ENCODE measurements at regions not wholly inside any gene's neighbourhood (a gene's known extent, or its start where the extent isn't known, plus 50 kb on each side); places are given as distances from the start of the nearest gene placed in this dataset.
"Not testable (repeated sequence)": the region's sequence is repeated elsewhere in the genome, so short reads cannot be mapped to it uniquely, and the experiment has no call there.

DNA sequence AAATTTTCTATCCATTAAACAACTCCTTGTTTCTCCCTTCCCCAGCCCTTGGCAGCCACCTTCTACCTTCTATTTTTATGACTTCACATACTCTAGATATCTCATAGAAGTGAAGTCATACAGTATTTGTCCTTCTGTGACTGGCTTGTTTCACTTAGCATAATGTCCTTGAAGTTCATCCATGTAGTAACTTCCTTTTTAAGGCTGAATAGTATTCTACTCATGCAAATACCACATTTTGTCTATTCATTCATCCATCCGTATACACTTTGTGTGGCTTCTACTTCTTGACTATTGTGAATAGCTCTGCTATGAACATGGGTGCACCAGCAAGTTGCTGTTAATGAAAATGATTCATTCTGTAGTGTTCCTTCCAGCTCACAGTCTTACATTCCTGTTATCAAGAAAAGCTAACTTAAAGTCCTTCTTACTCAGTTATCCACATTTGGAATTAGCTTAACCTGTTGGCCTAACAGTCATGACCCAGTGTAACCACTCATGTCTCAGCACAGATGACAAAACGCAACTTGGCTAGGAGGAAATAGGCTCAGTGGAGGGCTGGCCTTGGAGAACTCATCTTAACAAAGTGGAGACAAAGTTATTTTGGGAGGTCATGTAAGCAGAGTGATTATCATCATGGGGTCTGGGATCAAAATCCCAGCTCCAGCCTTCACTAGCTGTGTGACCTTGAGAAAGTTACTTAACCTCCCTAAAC is 129.7 kb upstream of the MAP3K1 start:
- no peak for DNase-seq

DNA sequence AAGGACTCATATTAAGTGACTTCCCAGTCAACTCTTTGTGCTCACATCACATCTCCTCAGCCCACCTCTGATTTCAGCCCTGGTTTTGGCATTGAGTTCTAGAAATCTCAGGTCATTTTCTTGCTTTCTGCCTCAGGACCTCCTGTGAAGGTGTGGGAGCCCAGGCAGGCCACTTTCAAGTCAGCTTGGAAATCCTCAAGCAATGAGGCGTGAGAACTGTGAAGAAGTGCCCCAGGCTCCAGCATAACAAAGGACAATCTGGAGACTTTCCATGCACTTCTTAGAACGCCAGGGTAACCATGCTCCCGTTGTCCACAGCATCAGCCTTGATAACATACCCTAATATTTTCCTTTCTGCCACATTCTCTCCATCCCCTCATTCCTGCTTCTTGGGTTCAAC is 131.2 kb upstream of the MAP3K1 start:
- no peak for DNase-seq

DNA sequence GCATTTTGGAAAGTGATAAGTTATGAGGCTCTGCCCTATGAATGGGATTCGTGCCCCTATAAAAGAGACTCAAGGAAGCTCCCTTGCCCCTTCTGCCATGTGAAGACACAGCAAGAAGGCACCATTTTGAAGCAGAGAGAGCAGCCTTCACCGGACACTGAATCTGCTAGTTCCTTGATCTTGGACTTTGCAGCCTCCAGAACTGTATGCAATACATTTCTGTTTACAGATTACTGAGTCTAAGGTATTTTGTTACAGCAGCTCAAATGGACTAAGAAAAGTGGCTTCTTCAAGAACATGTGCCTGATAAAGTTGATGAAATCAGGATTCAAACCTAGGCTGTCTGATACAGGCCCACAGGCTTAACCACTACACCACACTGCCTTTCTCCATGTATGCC is 131.6 kb upstream of the MAP3K1 start:
- DNase-seq, result no peak

DNA sequence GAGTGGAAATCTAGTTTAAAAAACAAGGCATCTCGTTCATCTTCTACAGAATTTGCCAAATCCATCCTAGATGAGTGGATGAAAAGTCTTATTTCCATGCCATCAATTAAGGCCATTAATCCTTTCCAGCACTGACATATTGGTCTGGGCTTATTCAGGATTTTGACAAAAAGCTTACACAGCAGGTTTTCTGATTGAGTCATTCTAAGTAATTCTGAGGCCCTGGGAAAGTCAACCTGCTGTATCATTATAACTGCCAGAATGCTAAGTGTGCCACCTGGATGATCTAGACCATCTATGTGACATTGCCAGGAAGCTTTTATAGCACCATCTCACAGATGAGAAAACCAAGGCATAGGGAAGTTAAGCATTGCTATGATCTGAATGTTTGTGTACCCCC is 132.1 kb upstream of the MAP3K1 start:
- no peak for DNase-seq

DNA sequence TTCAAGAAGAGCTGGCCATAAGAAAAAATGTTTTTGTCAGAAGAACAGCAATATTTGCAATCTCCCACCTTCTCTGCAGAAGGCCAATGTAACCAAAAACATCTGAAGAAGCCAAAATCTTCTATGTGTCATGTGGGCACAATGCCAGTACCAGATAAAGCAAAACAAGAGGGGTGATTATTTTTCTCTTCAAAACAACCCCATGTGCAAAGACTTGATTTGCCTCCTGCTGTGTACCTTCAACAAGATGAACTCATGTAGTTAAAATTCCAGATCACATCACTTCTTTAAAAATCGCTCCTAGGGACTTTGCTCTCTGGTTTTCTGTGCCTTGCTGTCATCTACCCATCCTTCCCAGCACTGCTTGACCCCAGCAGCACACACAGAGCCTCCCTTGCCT is 134.0 kb upstream of the MAP3K1 start:
- DNase-seq, result no peak

DNA sequence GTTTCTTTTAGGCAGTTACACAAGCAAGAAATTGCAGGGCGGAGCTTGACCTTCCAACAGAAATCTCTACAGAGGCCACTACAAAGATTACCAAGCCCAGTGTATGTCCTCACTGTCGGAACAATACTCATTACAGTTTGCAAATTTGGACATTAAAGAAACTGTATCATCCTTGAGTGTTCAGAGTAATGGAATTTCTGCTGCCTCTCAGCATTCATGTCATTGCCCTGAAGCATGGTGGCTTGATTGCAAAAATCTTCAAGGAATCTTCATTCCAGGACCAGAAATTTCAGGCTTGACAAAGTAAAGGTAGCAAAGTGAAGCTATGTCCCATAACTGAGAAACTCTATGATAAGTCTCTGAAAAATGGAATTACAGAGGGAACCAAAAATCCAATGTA is 134.6 kb upstream of the MAP3K1 start:
- DNase-seq, result no peak

DNA sequence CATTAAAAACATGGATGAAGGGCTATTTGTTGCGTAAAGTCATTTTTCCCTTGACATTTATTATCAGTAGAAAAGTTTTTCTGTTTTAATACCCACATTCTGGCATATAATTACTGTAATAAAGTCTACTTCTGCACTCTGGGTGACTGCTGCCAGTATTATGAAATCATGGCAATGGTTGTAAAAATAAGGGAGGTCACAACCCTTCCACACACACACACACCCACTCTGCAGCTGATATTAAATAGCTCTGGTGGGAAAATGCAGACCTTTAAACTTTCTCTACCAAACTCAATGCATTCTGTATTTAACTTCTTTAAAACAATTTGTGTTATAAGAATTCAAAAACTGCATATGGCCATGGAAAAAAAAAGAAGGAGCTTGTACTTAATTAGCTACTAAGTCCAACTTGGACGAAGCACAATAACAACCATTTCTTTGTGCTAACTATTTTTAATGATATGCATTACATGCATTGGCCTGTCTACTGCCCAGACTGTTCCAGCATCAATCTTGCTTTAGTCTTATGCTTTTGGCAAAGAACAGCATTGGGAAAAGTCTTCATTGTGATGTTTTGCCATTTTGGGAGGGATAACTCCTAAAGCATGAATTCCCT is 137.6 kb upstream of the MAP3K1 start:
- no peak for DNase-seq

DNA sequence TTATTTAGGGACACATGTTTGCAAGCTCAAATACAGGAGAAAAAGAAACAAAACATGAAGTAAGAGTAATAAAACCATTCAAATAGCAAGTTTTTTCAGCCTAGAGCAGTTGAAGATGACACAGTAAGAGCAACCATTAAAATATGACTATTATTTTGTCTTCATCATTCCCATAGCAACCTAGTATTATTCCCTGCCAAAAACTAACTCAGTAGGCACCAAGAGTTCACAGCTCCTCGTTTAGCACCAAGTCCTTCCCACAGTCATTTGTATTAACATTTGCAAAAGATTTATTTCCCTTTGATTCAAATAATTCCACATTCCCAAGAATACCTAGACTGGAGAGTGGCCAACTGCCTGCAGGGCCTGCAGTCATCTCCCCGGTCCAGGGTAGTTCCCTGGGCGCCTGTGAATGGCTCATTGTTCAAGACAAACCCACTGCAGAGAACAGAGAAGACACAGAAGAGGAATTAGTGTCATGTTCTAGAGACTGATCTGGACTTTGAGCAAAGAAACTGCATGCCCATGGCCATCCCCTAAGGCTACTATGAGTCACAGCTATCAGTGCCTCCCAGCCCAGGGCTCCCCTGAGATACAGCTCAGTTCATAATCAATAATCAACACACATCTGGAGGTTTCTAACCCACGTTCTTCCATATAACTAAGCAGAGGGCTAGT is 139.1 kb upstream of the MAP3K1 start:
- no peak for DNase-seq

DNA sequence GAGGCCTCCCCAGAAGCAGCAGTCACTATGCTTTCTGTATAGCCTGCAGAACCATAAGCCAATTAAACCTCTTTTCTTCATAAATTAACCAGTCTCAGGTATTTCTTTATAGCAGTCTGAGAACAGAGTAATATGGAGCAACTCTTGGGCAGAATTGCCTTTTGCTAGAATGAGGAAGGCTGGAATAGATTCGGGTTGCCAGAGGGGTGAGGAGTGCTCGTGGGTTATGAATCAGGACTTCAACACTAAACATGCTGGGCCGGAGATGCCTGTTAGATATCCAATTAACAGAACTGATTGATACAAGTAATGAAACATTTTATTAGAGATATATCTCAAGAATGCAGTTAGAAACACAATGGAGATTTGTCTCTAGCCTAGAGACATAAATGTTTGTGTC is 140.9 kb upstream of the MAP3K1 start:
- no peak for DNase-seq

DNA sequence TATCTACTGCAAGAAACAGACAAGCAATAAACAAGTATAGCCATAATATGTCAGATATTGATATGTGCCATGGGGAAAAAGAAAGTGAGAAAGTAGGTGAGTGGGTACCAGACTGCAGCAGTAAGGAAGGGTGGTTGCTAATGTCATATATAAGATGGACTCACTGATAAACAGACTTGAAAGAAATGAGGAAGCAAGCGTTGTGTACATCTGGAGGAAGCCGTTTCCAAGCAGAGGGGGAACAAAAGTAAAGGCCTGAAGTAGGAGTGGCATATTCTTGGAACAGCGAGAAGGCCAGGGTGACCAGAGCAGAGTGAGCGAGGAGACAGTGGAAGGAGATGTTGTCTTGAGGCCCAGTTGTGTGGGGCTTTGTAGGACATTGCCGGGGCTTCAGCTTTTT is 142.2 kb upstream of the MAP3K1 start:
- no peak for DNase-seq

DNA sequence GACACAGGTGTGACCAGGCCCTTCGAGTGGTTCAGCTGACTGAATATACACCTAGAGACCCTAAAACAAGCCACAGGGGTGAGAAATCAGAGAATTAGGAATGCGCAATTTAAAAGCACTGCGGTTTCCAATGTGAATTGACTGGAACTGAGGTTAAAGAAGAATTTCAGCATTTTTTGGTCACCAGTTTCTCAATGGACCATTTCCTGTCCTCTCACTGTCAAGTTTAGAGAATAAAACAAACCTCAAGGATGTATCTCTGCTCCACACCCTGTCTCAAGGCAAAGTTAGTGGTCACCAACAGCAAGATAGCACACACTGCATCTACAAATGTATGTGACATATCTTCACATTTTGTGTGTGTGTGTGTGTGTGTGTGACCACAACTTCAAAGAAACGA is 143.8 kb upstream of the MAP3K1 start:
- DNase-seq, result no peak

DNA sequence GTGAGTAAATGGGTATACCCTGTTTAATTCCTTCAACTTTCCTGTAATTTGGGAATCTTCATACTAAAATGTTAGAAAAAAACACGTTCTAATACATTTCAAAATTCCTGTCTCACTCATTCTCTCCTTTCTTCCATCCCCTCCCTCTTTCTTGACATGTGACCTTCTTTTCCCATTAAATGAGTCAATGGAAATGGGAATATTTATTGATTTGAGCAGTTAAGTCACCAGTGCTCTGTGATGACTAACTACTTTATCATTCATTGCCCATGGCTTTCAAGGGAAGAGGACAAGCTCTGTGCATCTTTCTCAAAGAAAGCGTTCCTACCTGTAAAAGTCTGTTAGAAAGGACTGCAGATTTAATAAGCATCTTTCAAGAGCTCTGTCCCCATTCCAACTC is 144.4 kb upstream of the MAP3K1 start:
- no peak for DNase-seq

DNA sequence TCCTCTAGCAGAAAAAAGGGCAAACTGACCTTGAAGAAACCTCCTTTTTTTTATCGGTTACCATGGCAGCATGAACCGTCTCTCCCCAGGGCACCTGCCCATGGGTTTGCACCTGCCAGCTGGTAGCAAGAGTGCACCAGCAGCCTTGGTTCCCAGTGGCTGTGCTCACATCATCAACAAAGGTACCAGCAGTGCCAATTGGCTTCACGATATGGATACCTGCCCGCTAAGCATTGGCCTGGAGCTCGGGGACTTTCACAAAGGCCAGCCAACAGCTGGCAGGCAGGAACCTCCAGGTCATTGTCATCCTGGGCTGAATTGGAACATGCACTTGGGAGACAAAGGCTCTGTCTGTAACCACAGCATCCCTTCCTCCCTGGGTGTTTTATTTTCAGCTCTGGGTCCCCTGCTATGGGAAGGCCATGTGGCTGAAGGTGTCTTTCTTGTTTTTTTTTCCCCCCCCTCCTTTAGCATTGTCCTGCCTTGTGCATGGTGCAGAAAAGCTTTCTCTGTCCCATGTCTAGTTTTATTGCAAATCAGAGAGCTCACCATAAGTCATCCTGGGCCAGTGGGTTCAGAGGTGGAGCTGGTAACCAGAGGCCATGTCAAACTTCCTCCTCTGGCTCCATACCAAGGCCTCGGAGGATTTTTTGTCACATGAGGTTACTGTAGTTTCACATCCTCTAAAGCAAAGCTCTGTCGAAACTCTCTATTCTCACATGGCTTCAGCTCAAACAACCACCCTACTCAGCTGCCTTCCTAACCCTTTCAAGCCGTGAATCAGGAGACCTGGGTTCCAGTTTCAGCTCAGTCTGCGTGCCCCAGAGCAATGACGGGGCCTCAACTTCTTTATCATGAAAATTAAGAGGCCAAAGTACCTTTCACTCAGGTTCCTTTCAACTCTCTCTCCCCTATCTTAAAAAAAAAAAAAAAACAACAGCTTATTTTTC is 145.5 kb upstream of the MAP3K1 start:
- peak; percentile 35 for DNase-seq

DNA sequence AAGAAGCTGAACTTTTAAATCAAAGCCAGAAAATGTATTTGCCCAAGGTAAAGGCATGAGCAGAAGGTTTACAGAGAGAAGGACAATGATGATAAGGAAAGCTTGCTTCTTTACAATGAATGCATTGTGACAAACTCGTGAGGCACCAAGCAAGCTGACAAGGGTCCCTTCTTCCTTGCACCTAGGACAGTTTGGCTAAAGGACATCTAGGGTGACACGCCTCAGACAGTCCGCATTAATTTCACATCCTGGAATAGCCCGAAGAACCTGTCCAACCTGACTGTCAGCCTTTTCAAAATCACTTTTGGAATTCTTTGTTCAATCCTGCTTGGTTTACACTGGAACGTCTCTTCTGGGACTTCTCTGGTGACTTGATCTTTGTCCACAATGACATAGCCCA is 146.4 kb upstream of the MAP3K1 start:
- DNase-seq, result no peak

DNA sequence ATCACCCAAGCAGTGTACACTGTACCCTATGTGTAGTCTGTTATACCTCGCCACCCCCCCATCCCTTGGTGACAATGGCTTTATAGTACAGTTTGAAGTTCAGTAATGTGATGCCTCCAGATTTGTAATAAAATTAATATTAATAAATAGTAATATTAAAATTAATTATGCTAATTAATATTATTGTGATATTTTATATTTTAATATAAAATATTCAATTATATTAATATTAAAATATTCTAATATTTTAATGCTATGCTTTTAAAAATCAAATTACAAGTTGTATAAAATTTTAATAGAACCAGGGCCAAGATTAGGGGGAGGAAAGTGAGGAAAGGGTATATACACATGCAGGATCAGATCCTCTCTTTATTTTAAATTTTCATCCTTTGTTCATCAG is 147.7 kb upstream of the MAP3K1 start:
- no peak for DNase-seq

DNA sequence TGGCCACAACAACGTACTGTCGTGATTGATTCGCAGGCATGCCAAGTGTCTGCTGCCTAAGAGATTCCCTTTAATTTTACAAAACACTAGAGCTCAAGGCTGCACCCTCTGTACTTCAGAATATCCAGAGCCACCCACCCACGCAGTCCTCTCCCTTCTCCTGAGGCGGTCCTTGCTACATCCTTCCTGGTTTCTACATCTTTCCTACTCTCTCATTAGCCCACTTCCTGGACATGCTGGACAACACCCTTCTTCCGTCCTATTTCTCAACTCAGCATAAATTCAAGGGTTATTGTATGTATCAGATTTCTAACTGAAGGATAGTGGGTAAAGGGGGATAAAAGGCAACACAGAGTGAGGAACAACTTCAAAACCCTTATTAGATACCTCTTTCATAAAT is 148.4 kb upstream of the MAP3K1 start:
- DNase-seq, result no peak

DNA sequence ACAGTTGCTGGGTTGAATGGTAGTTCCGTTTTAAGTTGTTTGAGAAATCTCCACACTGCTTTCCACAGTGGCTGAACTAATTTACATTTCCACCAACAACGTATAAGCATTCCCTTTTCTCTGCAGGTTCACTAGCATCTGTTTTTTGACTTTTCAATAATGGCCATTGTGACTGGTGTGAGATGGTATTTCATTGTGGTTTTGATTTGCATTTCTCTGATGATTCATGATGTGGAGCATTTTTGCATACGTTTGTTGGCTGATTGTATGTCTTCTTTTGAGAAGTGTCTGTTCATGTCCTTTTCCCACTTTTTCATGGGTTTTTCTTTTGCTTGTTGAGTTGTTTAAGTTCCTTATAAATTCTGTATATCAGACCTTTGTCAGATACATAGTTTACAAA is 150.2 kb upstream of the MAP3K1 start:
- not testable (repeated sequence) for DNase-seq

DNA sequence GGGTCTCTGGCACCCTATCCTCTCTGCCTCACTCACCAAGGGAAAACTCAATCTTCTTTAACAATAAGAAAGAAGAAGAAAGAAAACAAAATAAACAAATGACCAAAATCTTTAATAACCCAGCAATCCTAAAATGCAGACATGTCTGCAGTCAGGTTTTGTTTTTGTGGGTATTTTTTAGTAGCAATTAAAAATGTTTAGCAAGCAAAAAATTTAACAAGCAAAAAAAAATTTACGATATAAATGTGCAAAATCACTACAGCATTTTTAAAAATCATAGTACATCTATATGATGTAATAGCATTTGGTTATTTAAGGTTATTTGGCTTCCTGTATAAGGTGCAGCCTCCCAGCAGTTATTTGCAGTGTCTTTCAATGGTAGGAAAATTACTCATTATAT is 151.3 kb upstream of the MAP3K1 start:
- no peak for DNase-seq

DNA sequence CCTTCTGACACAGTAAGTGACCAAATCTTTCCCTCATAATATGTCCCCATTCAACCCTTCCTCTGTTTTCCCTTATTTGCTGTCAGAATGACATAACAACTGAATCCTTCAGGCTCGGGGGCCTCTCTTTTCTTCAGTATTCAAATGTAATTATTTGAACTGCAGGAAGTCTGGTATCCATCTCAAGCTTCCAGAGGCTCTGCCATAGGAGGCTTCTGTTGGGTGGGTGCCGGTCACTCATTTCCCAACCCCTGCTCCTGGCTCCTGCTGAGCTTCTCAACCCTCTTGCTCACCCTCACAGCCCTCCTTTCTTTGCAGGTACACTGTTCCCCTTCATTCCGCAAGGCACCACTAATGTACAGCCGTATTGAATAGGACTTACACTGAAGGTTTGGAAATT is 151.8 kb upstream of the MAP3K1 start:
- DNase-seq, result no peak

DNA sequence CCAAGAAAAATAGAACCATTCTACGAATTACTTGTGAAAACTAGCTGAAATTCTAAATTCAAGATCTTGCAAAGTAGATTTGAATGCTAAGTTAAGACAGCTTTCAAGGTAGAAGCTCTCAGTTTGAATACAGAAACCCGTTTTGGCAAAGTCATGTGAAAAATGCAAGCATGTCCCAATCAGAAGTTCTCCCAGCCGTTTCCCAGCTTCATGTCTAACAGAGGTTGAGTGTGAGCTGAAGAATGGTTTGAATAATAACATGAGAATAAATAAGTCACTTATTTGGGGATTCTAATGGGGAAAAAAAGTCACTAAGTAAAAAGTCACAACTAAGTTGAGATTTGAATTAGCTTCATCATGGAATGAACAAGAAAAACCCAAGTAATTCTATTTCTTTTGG is 152.5 kb upstream of the MAP3K1 start:
- no peak for DNase-seq

DNA sequence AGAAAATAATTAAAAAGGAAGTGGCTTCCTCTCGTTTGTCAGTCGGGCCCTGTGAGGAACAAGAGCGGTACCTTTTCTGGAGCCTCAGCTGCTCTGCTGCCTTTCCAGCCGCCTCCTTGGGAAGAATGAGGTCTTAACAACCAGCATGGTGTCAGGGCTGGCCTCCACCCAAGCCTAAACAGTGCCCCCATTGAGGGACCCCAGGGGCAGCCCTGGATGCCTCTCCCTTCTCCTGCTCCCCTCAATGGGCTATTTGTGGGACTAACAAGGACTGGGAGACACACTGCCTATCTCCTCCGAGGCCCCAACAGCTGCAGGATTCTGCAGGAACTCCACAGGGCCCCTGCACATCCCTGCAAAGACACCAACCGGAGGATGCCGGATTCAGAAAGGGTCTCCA is 155.4 kb upstream of the MAP3K1 start:
- no peak for DNase-seq

DNA sequence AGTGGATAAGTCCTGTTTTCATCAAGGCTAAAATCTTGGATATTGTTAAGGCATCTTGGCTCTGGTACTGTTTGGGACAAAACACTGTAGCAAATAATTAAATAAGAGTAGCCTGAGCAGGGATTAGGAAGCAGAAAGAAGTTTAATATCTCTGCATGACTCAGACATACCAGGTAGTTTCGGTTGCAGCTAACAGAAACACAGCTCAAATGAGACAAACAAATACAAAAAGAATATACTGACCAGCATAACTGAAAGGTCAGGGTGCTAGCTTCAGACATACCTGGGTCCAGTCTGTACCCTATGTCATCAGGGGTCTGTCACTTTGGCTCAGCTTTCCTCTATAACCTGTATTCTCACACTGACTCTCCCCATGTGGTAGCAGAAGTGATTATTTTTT is 156.4 kb upstream of the MAP3K1 start:
- DNase-seq, result no peak

Data from left hindlimb (tissue), 1 donor.